ENCODE measurements at regions not wholly inside any gene's neighbourhood (a gene's known extent, or its start where the extent isn't known, plus 50 kb on each side); places are given as distances from the start of the nearest gene placed in this dataset.

- TF ChIP-seq CTCF (IDR thresholded peaks at IDR 0.05) = no peak
- TF ChIP-seq POLR2A (IDR thresholded peaks at IDR 0.05) = no peak
- TF ChIP-seq POLR2AphosphoS5 (IDR thresholded peaks at IDR 0.05) = no peak
Measured at GRCh38 chr4:30854531-30854930, 134.4 kb downstream of the PCDH7 start.
